HL-60 (cell line): ENCODE measurements at regions not wholly inside any gene's neighbourhood (a gene's known extent, or its start where the extent isn't known, plus 50 kb on each side); places are given as distances from the start of the nearest gene placed in this dataset.
"Not testable (repeated sequence)": the region's sequence is repeated elsewhere in the genome, so short reads cannot be mapped to it uniquely, and the experiment has no call there.

Experiments
- GABPA ChIP-seq: IDR thresholded peaks from 2 replicates; pipeline ENCODE4 v1.6.1; 2012; ENCODE audit warnings: low read depth
- POLR2AphosphoS5 ChIP-seq: IDR thresholded peaks from 2 replicates; pipeline ENCODE4 v1.6.1; 2012; ENCODE audit warnings: low read depth
- TF ChIP-seq, protein P1 (sequence below): IDR thresholded peaks from one replicate; pipeline ENCODE4 v1.5.1; 2011; ENCODE audit warnings: low read length, control low read depth, inconsistent platforms; ENCODE audit not compliant: insufficient read depth

DNA sequence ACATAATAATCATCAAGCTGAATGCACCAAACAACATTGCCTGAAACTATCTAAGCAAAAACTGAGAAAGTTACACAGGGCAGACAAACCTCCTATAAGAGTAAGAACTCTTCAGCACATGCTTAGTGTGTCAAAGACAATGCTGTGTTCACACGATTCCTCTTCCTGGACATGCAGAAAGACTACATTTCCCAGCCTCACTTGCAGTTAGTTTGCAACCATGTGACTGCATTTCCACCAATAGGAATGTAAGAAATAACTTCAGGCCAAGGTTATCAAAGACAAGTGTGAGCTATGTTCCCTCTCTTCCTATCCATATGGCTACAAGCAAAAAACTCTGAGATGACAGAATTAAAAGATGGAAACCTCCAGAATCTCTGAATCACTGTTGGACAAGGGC, 109.8 kb downstream of the OTOP1 start:
- TF ChIP-seq, protein P1, sequence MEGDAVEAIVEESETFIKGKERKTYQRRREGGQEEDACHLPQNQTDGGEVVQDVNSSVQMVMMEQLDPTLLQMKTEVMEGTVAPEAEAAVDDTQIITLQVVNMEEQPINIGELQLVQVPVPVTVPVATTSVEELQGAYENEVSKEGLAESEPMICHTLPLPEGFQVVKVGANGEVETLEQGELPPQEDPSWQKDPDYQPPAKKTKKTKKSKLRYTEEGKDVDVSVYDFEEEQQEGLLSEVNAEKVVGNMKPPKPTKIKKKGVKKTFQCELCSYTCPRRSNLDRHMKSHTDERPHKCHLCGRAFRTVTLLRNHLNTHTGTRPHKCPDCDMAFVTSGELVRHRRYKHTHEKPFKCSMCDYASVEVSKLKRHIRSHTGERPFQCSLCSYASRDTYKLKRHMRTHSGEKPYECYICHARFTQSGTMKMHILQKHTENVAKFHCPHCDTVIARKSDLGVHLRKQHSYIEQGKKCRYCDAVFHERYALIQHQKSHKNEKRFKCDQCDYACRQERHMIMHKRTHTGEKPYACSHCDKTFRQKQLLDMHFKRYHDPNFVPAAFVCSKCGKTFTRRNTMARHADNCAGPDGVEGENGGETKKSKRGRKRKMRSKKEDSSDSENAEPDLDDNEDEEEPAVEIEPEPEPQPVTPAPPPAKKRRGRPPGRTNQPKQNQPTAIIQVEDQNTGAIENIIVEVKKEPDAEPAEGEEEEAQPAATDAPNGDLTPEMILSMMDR = not testable (repeated sequence)
- not testable (repeated sequence) for TF ChIP-seq GABPA, POLR2AphosphoS5
